ENCODE measurements at regions not wholly inside any gene's neighbourhood (a gene's known extent, or its start where the extent isn't known, plus 50 kb on each side); places are given as distances from the start of the nearest gene placed in this dataset.

DNA sequence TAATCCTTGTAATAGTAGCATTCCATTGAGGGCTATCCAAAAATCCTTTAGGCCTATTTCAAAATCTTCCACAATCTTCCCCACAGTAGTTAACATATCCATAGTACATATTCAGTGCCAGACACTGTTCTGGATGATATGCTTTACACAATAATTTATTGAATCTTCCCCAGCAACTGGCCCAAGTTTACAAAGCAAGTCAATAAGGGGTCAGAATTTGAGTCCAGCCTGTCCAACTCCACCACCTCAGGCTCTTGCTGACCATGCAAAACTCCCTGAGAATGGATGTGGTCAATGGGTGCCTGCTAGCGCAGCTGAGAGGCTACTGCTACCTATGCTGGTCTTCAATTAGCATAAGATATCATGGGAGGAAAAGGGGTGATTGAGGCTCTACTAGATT, 529.6 kb downstream of the FGF9 start:
- DNase-seq: no peak

DNA sequence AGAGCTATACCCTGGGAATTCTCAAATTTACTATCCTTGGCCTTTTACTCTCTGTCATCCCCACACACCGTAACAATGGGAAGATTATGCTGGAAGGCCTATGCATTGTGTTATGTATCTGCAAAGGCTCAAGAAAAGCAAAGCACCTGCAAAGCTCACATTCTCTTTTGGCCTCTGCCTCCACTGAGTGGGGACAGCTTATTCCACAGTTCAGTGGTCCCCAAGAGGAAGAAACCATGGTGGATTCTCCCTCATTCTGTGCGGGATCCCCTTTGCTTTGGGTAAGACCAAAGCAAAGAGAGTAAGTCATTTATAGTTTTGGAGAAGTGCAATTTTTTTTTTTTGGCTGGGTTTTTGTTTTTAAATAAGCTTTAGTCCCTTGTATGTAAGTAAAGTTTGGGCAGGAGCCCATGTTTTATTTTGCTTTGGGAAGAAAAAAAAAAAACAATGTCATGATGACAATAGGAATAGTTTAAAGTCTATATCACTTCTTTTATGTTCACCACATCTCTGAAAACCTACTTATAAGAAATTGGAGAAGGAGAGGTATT, 530.6 kb downstream of the FGF9 start:
- DNase-seq: no peak

DNA sequence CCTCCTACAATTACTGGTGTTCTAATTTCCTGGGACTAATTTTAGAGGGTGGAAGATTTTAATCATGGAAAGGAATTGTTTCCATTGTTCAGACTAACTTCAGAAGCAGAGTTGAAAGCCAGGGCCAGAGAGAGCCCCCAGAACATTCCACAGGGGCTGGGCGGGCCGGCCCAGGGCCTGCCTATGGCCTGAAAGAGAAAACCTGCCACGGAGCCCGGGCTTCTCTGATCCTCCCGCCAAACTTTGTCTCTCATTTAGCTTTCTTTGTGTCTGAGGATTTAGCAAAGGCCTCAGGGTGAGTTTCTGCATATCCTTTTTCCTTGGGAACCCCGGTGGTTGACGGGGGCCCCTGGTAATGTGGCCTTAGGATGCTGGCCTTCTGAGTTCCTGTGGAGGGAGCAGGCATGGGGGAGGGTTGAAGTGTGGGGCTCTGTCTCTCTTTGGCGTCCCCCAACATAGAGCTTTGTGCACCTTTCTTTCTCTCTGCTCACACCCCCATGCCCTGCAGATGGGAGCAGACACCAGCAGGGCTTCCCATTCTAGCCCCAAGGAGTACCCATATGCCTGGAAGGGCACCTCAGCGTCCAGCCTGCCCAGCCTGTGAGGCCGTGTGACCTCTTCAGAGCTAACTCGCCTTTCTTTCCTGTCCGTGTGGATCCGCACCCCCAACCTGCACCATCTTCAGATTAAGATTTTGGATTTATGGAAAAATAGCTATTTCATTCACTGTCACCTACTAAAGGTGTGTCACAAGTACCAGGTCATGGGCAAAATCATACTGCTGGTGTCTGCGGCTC, 539.5 kb downstream of the FGF9 start:
- no peak for DNase-seq

DNA sequence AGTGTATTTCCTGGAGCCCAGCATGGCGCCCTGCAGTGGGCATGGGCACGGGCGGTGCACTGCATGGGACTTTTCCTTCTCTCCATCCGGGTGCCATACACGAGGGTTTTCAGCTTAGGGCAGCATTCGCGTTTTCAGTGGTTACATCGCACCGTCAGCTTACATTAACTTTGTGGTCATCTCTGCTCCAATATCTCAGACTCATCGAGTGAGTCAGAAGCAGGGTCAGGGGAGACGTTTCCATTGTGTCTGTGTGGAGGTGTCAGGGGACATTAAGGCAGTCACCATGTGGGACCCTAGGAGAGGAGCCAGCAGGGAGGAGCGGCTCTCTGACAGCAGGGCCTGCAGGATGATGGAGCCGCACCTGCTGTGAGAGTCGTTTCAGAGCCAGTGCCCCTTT, 541.0 kb downstream of the FGF9 start:
- no peak for DNase-seq

DNA sequence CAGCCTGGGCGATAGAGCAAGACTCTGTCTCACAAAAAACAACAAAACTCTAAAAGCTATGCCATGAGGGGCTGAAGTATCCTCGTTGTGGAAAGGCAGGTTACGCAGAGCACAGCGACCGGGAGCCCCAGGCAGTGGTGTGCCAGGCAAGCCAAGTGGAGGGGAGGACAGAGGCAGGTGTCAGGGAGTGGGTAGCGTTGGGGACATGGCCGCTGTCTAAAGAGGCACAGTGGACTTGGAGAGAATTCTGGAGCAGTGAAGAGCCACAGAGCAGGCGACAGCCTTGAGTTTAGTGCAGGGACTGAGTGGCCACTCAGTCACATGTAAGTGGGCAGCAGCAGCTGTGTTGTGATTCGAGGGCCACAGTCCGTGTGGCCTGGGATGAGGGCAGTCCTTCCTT, 541.7 kb downstream of the FGF9 start:
- no peak for DNase-seq

DNA sequence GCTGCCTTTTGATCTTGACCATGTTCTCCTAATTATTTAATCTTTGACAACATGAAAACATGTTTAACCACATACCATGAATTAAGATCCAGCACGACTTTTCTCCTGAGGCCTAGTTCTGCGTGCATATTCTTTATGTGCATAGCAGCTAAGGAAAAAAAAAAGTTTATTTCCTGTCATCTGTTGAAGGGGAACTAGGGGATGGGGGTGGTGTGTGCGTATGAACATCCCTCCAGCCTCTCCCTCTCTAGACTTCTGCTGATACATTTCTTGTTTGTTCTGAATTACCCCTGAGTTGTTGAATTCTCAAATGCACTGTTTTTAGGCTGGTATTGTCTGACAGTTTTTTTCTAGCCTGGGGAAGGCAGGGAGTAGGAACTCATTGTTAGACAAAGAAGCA, 543.3 kb downstream of the FGF9 start:
- peak; percentile 32 to 34 for DNase-seq

DNA sequence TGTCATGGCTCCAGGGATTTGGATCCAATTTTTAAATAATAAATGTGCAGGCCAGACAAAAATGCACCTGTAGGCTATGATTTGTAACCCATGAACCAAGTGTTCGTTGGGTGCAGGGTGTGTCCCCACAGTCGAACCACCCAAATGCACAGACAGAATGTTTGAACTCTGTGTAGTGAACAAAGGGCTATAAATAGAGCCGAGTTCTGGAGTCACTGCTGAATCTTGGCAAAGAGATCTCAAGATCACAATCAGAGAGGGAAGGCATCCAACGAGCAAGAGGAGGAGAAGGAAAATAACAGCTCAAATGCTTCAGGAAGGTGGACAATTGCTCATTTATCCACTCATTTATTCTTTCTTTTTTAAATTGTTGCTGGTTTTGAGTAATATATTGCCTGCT, 547.9 kb downstream of the FGF9 start:
- no peak for DNase-seq

DNA sequence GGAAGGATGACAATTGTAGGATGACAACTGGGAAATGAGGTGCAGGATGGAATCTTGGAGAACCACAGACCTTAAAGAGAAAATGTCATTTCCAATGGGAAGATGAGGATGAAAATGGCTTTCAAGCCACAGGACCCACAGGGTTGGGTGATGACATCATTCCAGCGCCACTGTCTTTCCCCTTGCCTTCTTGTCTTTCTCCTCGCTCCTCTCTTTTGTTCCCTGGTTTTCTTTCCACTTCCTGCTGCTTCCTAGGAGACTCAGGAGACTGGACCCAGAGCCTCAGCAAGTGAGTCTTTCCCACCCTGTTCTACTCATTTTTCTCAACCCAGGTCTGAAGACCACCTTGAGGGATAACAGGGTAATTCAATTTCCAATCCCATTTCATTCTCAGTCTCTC, 548.8 kb downstream of the FGF9 start:
- no peak for DNase-seq

DNA sequence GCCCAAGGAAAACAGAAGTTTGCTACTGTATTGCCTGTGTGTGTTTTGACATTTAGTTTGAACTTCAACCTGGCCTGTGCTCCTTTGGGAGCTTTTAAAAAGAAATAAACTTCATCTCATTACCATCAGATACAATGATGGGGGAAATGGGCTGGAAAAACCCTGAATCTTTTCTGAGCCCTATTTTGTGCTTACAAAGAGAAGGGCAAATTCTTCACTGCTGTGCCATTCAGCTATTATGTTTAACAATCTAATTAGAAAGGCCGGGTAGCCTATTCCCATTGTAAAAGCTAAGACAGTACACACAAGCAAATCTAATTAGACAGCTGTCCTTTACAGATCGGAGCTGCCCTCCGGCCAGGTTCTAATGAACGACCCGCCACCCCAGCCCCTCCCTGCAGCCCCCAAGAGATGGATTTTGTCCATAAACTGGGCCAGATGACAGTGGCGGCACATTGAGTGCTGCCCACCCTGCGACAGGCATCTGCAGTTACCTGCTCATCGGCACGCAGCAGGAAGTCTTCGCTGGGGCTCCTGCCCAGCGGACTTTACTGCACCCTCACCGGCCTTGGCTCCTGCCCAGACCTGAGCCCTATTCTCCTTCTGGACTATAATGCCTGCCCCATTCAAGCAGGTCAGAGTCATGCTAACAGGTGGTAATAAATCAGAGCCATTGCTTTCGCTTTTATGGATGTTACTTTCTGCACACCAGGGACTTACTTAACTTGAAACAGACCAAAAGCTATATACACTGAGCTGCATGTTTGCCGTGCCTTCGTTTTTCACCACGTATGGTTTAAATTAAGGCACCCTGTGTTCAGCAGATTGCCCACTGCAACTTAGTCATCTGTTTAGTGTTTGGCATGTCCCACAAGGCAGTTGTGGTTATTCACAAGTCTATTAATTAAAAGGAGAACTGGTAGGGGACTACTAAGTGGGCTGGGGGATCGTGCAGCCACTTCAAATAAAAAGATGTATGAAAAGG, 549.6 kb downstream of the FGF9 start:
- no peak for DNase-seq

DNA sequence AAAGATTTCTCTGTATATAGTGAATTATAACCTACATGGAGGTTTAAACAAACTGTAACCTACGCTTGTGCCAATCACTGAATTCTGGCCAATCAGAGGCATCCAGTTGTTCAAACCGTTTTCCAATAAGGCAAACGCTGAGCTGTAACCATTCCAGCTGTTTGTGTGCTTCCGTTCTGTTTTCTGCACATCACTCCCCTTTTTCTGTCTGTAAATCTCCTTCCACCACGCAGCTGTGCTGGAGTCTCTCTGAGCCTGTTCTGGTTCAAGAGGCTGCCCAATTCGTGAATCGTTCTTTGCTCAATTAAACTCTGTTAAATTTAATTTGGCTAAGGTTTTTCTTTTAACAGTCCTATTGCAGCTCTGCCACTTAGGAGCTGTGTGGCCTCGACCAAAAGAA, 552.5 kb downstream of the FGF9 start:
- DNase-seq: no peak

DNA sequence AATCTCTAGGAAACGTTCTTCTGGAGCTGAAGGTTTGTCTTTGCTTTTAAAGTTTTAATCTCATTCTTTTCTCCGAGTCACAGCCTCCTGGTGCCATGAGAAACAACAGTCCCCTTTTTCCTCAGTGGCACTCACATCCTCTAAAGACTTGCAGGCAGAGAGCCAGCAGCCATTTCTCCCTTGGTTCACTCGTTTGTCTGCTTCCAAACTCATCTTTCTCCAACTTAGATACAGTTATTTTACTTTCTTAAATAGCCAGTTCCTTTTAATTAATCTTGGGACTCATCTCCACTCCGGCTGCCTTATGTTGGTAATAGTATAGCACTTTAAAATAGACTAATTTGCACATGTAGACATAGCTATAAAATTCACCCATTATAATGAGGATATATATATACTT, 555.2 kb downstream of the FGF9 start:
- no peak for DNase-seq

DNA sequence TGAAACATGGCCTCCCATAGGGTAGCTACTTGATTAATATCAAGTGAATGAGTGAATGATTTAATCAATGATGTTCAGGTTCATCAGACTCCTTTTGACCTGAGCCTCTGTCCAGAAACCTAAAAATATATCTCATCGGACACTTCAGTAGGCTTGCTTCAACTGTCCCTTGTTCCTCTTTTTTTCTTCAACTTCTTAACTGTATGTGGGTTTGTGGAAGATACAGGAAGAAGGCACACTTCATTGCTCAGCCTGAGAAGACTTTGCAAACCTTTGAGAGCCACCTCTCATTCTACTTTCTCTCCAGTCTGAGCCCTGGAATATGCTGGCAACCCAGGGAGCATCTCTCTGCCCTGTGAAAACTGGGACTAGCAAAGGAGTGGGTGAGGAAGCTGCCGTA, 557.0 kb downstream of the FGF9 start:
- peak; percentile 20 to 47 for DNase-seq

DNA sequence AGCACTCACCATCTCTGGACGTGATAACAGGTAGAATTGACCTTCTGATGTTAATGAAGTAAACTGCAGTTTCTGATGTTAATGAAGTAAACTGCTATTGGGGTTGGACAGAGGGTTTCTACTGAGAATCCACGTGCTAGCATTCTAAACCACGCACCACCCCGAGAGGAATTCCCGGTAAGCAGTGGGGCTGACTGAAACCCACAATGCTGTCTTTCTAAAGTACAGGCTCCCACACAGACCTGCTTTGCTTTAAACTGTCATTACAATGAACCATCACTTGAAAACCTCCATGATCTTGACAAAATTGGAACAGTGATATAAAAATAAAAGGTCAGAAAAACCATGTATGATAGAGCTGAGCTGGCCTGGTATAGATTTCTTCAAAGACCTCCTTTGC, 559.0 kb downstream of the FGF9 start:
- DNase-seq: no peak

DNA sequence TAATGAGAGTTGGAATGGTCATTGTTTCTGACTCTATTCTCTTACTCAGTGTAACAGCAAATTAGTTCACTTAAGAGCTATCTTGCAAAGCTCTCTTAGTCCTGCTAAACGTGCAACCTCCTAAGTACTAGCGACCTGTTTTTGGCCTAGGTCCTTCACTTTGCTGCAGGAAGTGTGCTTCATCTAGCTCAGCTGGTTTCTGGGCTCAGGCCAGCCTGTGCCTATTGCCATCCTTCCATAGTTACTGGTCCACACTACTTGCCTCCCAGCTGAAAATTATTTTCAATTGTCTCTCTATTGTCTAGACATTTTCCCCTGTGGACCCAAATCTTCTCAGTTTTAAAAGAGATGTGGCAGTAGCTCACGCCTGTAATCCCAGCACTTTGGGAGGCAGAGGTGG, 561.3 kb downstream of the FGF9 start:
- no peak for DNase-seq

DNA sequence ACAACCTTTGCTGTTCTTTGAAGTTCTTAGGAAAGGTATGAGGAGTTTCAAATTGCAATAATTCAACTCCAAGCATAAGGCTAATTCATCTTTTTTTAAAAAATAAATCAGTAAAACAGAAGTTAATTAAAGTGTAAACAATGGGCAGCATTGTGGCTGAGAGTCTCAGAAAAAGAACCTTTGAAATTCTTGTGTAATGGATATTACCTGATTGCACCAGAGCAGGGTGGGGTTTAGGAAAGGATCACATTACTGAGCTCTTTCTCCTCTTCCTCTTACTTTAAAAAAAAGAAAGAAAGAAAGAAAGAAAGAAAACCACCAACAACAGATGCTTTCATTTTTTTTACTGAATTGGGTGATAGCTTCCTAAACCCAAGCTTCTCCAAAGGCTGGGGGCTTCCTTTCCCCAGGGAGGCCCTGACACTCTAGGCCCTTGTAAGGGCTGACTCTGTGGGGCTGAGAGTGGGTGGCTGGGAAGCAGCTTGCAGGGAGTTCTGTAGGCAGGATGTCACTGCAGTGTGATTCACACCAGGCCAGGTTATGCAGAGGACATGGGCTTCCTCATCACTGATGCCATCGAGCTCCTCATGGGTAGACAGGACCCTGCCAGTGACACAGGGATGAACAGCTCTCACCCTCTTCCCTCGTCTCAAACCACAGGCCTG, 564.5 kb downstream of the FGF9 start:
- DNase-seq: no peak

DNA sequence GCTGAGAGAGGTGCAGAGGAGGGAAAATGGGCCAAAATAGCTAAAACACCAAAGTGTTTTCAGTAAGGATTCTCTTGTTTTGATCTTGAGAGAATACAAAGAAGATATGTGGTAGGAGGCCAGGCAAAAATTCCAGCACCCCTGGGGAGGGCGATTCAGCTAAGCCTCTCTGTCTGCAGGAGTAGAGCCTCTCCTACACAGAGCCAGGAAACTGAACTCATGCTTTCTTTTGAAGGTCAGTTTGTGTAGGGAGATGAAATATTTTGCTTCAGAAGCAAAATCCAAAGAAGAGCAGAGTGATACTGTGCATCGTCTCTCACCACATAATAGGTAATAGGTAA, 565.0 kb downstream of the FGF9 start:
- DNase-seq: no peak

DNA sequence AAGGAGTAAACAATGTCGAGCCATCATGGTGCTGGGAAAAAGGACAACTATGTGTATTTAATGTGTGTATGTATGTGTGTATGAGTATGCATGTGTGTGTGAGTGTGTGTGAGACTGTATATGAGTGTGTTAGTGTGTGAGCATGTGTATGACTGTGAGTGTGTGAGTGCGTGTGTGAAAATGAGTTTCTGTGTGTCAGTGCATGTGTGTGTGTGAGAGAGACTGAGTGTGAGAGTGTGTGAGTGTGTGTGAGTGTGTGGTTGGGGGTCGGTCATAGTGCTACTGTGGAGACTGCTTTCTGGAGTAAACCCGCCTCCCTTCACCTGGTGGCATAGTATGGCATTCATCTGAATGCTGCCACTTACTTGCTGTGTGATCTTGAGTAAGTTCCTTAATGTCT, 567.4 kb downstream of the FGF9 start:
- no peak for DNase-seq

DNA sequence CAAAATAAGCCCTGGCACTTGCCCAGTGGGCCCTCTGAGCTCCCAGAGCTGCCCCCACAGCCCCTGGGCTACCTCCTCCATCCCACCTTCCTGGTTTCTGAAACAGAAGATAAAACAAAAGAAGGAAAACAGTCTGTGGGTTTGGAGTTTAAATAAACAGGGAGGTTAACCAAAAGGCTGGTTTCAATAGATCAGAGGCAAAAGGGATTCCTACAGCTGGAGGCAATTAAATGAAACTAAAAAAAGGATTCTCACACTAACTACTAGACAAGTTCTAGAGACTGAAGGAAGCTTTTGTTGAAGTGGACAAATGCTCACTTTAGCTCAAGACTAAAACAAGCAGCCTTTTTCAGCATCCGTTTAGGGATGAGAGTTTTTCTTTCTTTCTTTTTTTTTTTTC, 569.8 kb downstream of the FGF9 start:
- DNase-seq: no peak

DNA sequence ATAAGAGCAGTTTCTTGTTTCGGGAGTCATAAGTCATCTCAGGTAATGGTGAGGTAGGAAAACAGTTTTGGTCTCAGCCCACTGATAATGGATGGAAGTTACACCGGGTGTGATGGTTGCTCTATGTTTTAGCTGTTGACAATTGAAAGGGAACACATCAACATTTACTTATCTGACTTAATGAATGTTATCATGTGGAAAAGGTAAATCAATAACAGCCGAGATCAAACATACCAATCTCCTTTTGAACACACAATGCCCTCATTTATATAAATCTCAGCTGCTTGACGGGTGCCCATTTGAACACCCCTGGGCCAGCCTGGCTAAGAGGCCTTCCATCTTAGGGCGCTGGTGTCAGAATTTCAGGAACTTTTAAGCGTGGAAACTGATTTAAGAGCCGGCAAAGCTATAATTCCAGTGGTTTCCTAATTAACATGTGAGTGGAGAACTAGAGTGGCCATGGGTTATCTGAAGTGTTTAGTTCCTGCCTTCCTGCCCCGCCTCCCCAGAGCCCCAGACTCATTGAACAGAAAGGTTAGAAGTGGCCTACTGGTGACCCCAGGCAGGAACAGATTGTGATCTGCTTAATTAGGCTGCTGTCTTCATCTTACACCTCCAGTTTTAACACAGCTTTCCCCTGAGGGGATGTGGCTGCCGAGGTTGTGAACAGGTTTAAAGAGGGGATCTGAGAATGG, 572.7 kb downstream of the FGF9 start:
- DNase-seq: no peak

DNA sequence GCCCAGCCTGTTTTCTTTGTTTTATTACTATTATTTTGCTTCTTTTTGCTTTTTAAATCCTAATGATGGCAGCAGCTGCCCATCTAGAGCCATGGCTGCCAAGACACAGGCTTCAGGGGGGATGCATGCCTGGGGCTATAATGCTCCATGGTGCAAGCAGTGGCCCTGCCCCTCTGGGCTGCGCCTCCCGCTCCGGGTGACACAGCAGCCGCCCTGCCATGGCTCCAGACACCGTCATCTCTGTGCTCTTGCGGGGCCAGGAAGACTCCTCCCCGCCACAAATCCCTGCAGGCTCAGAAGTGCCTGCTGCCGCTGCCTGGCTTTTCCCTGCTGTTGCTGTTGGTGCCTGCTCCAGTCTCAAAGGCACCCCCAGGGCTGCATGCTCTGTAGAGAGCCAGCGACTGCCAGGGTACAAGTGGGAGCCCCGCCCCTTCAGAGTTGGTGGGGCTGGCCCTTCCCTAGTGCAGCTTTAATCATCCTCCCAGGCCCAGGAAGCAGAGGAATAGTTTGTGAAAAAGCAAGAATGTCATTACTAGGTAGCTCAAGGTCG, 581.5 kb downstream of the FGF9 start:
- DNase-seq: no peak

DNA sequence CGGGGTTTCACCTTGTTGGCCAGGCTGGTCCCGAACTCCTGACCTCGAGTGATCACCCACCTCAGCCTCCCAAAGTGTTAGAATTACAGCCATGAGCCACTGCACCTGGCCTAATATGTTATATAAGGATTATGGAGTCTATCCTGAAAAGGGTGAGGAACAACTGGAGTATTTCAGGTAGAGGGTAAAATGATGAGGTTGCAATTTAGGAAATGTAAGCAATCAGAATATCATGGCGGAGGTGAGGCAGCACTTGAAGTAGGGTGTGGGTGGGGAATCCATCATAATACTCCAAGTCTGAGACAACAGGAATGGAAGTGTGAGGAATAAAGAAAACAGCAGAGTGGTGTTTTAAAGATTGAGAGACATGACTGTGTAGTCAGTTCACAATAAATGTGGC, 582.2 kb downstream of the FGF9 start:
- no peak for DNase-seq

DNA sequence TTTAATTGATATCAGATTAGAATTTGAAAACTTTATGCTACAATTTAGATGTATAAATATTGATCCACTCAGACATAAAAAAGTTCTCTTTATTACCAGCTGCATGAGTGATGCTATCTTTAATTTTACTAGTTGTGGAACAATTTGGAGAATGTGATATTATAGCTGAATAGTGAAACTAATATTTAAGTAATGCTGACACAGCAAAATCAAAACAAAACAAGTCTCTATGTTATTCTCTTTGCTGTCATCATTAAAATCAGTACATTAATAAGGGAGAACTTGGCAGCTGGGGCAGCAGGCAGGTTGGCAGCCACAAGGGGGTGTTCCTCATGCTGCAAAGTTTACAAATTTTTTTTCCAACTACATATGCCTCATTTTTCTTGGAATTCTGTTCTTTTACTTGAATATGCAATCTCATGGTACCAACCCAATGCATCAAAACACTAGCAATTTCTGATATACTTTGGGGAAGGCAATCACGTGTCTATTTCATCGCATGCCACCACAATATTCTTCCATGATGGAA, 585.3 kb downstream of the FGF9 start:
- no peak for DNase-seq

Measured in Kasumi-1 (cell line).